ENCODE measurements at regions not wholly inside any gene's neighbourhood (a gene's known extent, or its start where the extent isn't known, plus 50 kb on each side); places are given as distances from the start of the nearest gene placed in this dataset.

GRCh38 chr20:39893003-39893685 lies 795.9 kb downstream of the MAFB start:
- DNase-seq (ENCODE audit: low read depth), result peak; percentile 88
- no peak overlapping the region for H3K4me3 ChIP-seq (ENCODE audit: control insufficient read depth, low read depth, low read length)
- TF ChIP-seq, protein P1, sequence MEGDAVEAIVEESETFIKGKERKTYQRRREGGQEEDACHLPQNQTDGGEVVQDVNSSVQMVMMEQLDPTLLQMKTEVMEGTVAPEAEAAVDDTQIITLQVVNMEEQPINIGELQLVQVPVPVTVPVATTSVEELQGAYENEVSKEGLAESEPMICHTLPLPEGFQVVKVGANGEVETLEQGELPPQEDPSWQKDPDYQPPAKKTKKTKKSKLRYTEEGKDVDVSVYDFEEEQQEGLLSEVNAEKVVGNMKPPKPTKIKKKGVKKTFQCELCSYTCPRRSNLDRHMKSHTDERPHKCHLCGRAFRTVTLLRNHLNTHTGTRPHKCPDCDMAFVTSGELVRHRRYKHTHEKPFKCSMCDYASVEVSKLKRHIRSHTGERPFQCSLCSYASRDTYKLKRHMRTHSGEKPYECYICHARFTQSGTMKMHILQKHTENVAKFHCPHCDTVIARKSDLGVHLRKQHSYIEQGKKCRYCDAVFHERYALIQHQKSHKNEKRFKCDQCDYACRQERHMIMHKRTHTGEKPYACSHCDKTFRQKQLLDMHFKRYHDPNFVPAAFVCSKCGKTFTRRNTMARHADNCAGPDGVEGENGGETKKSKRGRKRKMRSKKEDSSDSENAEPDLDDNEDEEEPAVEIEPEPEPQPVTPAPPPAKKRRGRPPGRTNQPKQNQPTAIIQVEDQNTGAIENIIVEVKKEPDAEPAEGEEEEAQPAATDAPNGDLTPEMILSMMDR (conservative IDR thresholded peaks at IDR 0.05; ENCODE audit: control insufficient read depth, insufficient read depth, low read depth, low read length), result peak; percentile 30

- TF ChIP-seq, protein P1 (conservative IDR thresholded peaks at IDR 0.05; ENCODE audit: control insufficient read depth, insufficient read depth, low read depth, low read length), result no peak
- no peak overlapping the region for H3K4me3 ChIP-seq (ENCODE audit: control insufficient read depth, low read depth, low read length)
- no peak for DNase-seq (ENCODE audit: low read depth)
Measured at GRCh38 chr20:39890697-39891096, 798.3 kb downstream of the MAFB start.

- TF ChIP-seq, protein P1 (conservative IDR thresholded peaks at IDR 0.05; ENCODE audit: control insufficient read depth, insufficient read depth, low read depth, low read length), result no peak
- DNase-seq (ENCODE audit: low read depth), result no peak
- no peak overlapping the region for H3K4me3 ChIP-seq (ENCODE audit: control insufficient read depth, low read depth, low read length)
Measured at GRCh38 chr20:39888310-39888709, 800.7 kb downstream of the MAFB start.

DNA sequence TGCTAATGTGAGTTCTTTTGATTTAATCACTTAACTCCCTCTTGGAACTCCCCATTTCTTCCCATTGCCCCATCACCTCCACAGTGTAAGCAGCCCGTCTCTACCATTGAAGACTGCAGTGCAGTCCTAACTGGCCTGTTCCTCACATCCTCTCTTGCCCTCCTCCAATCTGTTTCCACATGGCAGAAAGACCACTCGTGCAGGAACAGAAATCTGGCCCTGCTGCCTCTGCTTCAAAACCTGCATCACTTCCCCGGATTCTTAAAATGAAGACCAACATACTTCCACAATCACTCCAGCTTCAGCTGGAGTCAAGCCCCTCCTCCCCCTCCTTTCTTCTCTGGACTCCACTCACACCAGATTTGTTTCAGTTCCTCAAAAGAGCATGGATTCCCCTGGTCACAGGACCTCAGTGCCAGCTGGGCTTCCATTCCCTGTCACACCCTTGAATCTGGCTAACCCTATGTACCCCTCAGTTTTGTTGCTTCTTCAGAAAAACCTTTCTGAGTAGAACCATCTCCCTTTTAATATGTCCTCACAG lies 802.3 kb downstream of the MAFB start:
- H3K4me3 ChIP-seq (ENCODE audit: control insufficient read depth, low read depth, low read length), result no peak overlapping the region
- TF ChIP-seq, protein P1 (conservative IDR thresholded peaks at IDR 0.05; ENCODE audit: control insufficient read depth, insufficient read depth, low read depth, low read length), result no peak
- no peak for DNase-seq (ENCODE audit: low read depth)

GRCh38 chr20:39885975-39886649 lies 802.9 kb downstream of the MAFB start:
- no peak overlapping the region for H3K4me3 ChIP-seq (ENCODE audit: control insufficient read depth, low read depth, low read length)
- TF ChIP-seq, protein P1 (conservative IDR thresholded peaks at IDR 0.05; ENCODE audit: control insufficient read depth, insufficient read depth, low read depth, low read length), result peak; percentile 68
- peak; percentile 92 for DNase-seq (ENCODE audit: low read depth)

DNA sequence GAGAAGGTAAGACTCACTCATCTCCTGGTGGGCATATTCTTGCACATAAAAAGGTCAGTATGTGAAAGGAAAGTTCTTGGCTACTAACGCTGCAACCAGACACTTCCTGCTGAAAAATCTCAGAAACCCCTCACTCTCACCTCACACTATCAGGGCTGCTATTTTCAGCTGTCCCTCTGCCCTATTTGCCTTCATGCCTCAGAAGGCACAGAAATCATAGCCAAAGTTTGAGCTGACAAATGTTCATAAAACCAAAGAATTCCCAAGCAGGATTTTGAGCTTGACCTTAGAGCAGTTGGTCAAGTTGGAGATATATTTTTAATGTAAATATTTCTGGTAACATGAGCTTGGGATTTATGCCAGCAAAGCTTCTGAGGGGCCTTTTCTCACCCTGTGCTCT lies 806.2 kb downstream of the MAFB start:
- no peak overlapping the region for H3K4me3 ChIP-seq (ENCODE audit: control insufficient read depth, low read depth, low read length)
- no peak for DNase-seq (ENCODE audit: low read depth)
- TF ChIP-seq, protein P1 (conservative IDR thresholded peaks at IDR 0.05; ENCODE audit: control insufficient read depth, insufficient read depth, low read depth, low read length), result no peak
